GM04504 (cell line): ENCODE measurements at regions not wholly inside any gene's neighbourhood (a gene's known extent, or its start where the extent isn't known, plus 50 kb on each side); places are given as distances from the start of the nearest gene placed in this dataset.
A peak's percentile ranks its signal among the peaks of the same experiment; 100 is the strongest.
"Not testable (repeated sequence)": the region's sequence is repeated elsewhere in the genome, so short reads cannot be mapped to it uniquely, and the experiment has no call there.

Experiments used
- DNase-seq: peaks from one replicate; pipeline ENCODE4 v3.0.0-alpha.2; 2012; ENCODE audit warnings: low read depth

- DNase-seq, result no peak
These were observed 269.7 kb upstream of the PCDH7 start for GRCh38 chr4:30450474-30450873.

GRCh38 chr4:30454504-30454903 lies 265.7 kb upstream of the PCDH7 start:
- no peak for DNase-seq

GRCh38 chr4:30456716-30457115 lies 263.5 kb upstream of the PCDH7 start:
- no peak for DNase-seq

GRCh38 chr4:30460818-30461217 lies 259.4 kb upstream of the PCDH7 start:
- DNase-seq, result no peak

GRCh38 chr4:30461218-30461617 lies 259.0 kb upstream of the PCDH7 start:
- no peak for DNase-seq

- DNase-seq, result no peak
These were observed 257.6 kb upstream of the PCDH7 start for GRCh38 chr4:30462445-30463090.

- no peak for DNase-seq
These were observed 248.3 kb upstream of the PCDH7 start for GRCh38 chr4:30471861-30472260.

- no peak for DNase-seq
These were observed 246.9 kb upstream of the PCDH7 start for GRCh38 chr4:30473225-30473624.

- DNase-seq, result no peak
These were observed 224.9 kb upstream of the PCDH7 start for GRCh38 chr4:30495251-30495650.

- DNase-seq, result no peak
These were observed 224.4 kb upstream of the PCDH7 start for GRCh38 chr4:30495651-30496310.

GRCh38 chr4:30511751-30512150 lies 208.4 kb upstream of the PCDH7 start:
- DNase-seq, result no peak

GRCh38 chr4:30518211-30518610 lies 202.0 kb upstream of the PCDH7 start:
- DNase-seq, result no peak

GRCh38 chr4:30525662-30526315 lies 194.4 kb upstream of the PCDH7 start:
- no peak for DNase-seq

GRCh38 chr4:30535255-30535654 lies 184.9 kb upstream of the PCDH7 start:
- DNase-seq, result no peak

- DNase-seq, result no peak
These were observed 183.9 kb upstream of the PCDH7 start for GRCh38 chr4:30536231-30536630.

- peak; percentile 1 for DNase-seq
These were observed 182.7 kb upstream of the PCDH7 start for GRCh38 chr4:30537456-30537855.

GRCh38 chr4:30538794-30539193 lies 181.4 kb upstream of the PCDH7 start:
- no peak for DNase-seq

- DNase-seq, result no peak
These were observed 177.1 kb upstream of the PCDH7 start for GRCh38 chr4:30543057-30543456.

GRCh38 chr4:30553151-30553550 lies 167.0 kb upstream of the PCDH7 start:
- DNase-seq, result no peak

- DNase-seq, result no peak
These were observed 166.5 kb upstream of the PCDH7 start for GRCh38 chr4:30553706-30554105.

- DNase-seq, result no peak
These were observed 164.4 kb upstream of the PCDH7 start for GRCh38 chr4:30555775-30556174.

GRCh38 chr4:30559481-30559880 lies 160.7 kb upstream of the PCDH7 start:
- DNase-seq, result no peak

- no peak for DNase-seq
These were observed 133.3 kb upstream of the PCDH7 start for GRCh38 chr4:30586850-30587249.

- DNase-seq, result not testable (repeated sequence)
These were observed 130.5 kb upstream of the PCDH7 start for GRCh38 chr4:30589669-30590068.
